H1 (cell line): ENCODE measurements at regions not wholly inside any gene's neighbourhood (a gene's known extent, or its start where the extent isn't known, plus 50 kb on each side); places are given as distances from the start of the nearest gene placed in this dataset.

ENCODE experiments used
- CTCF ChIA-PET: fragments of 300-600 bp; sonication (Branson Sonifier 250); formaldehyde crosslinking; loops from one replicate; lab custom pipeline; 2021; ENCODE audit not compliant: partially characterized antibody; lab: Charles Lee
- POLR2A ChIA-PET: fragments of 300-600 bp; sonication (Branson Sonifier 250); formaldehyde crosslinking; loops from one replicate; lab custom pipeline; 2021; ENCODE audit warnings: inconsistent platforms; ENCODE audit not compliant: partially characterized antibody; lab: Charles Lee
- DNase-seq, 2 experiments: peaks; one replicate each; pipeline versions ENCODE4 v3.0.0 to v3.0.0-alpha.2; 2010 to 2022; ENCODE audit warnings: low spot score in 2 of 2, low read depth in 1 of 2, mixed read lengths in 1 of 2
- FAIRE-seq: peaks from 2 replicates; lab custom pipeline; 2011; peaks lifted over from hg19 to GRCh38; lab: Jason Lieb, UNC
- H2AFZ ChIP-seq: 2 replicates; pipeline ENCODE4 v1.8.1; 2012; ENCODE audit warnings: low read length, inconsistent platforms
- H2AK5ac ChIP-seq: 2 replicates; pipeline ENCODE4 v1.6.1; 2013; ENCODE audit warnings: low read depth, low read length
- H2BK120ac ChIP-seq: replicated peaks from 2 replicates; pipeline ENCODE3; 2013; ENCODE audit warnings: low read depth, low read length, inconsistent platforms
- H2BK12ac ChIP-seq: 2 replicates; pipeline ENCODE4 v1.6.1; 2013; ENCODE audit warnings: low read depth, low read length
- H2BK15ac ChIP-seq: 2 replicates; pipeline ENCODE4 v1.6.1; 2013; ENCODE audit warnings: low read length
- H2BK20ac ChIP-seq: 2 replicates; pipeline ENCODE4 v1.6.1; 2013; ENCODE audit warnings: low read length
- H2BK5ac ChIP-seq: 2 replicates; pipeline ENCODE4 v1.6.1; 2013; ENCODE audit warnings: low read depth, low read length
- H3K14ac ChIP-seq: 2 replicates; pipeline ENCODE4 v1.6.1; 2013; ENCODE audit warnings: inconsistent platforms; ENCODE audit not compliant: insufficient read length
- H3K18ac ChIP-seq: 2 replicates; pipeline ENCODE4 v1.6.1; 2013; ENCODE audit warnings: low read length; ENCODE audit errors: extremely low read depth
- H3K23ac ChIP-seq: 2 replicates; pipeline ENCODE4 v1.6.1; 2013; ENCODE audit warnings: inconsistent platforms; ENCODE audit not compliant: insufficient read length
- H3K23me2 ChIP-seq: 2 replicates; pipeline ENCODE4 v1.6.1; 2013; ENCODE audit warnings: low read depth, low read length
- H3K27ac ChIP-seq: 2 replicates; pipeline ENCODE4 v1.6.1; 2011; ENCODE audit warnings: low read depth, low read length, inconsistent platforms
- H3K27me3 ChIP-seq, 4 experiments: replicated peaks in 1 of 4; 1 replicate in 1 of 4; 2 replicates in 3 of 4; pipeline versions ENCODE4 v1.6.1 to v1.8.1; 2011 to 2013; ENCODE audit warnings: low read length in 3 of 4, mild to moderate bottlenecking in 3 of 4, inconsistent platforms in 2 of 4, mixed read lengths in 2 of 4, moderate library complexity in 1 of 4; ENCODE audit not compliant: control insufficient read depth in 3 of 4, insufficient read depth in 3 of 4; ENCODE audit errors: extremely low read depth in 1 of 4
- H3K36me3 ChIP-seq, 4 experiments: 2 replicates each; pipeline versions ENCODE4 v1.6.1 to v1.8.1; 2011 to 2013; ENCODE audit warnings: mild to moderate bottlenecking in 4 of 4, low read length in 3 of 4, moderate library complexity in 2 of 4, control low read depth in 1 of 4, inconsistent platforms in 1 of 4; ENCODE audit not compliant: insufficient read depth in 4 of 4, control insufficient read depth in 2 of 4
- H3K4ac ChIP-seq: replicated peaks from 2 replicates; pipeline ENCODE3; 2013; ENCODE audit warnings: low read length, low read depth, mixed read lengths, inconsistent platforms; ENCODE audit not compliant: insufficient read length
- H3K4me1 ChIP-seq, 4 experiments: replicated peaks in 1 of 4; 1 replicate in 1 of 4; 2 replicates in 3 of 4; pipeline versions ENCODE4 v1.6.1 to v1.8.1; 2011 to 2013; ENCODE audit warnings: low read length in 3 of 4, inconsistent platforms in 2 of 4, mixed read lengths in 1 of 4; ENCODE audit not compliant: insufficient read depth in 4 of 4, control insufficient read depth in 3 of 4
- H3K4me2 ChIP-seq, 2 experiments: 2 replicates each; pipeline versions ENCODE4 v1.6.1 to v1.8.1; 2011 to 2013; ENCODE audit warnings: low read depth in 2 of 2, low read length in 2 of 2, control low read depth in 1 of 2, inconsistent platforms in 1 of 2, mild to moderate bottlenecking in 1 of 2; ENCODE audit not compliant: insufficient read depth in 1 of 2
- H3K4me3 ChIP-seq, 4 experiments: fragments of 200-600, 300-600 bp in 1 of 4; sonication (generic), shearing (Covaris generic), sonication (Bioruptor Twin) in 1 of 4; 2 replicates each; pipeline versions ENCODE4 v1.5.1 to v1.8.1; 2011 to 2016; ENCODE audit warnings: low read length in 4 of 4, low read depth in 3 of 4, control low read depth in 2 of 4, inconsistent platforms in 2 of 4, mild to moderate bottlenecking in 2 of 4, mixed read lengths in 1 of 4, moderate library complexity in 1 of 4; ENCODE audit not compliant: insufficient read depth in 2 of 4; ENCODE audit errors: extremely low read depth in 1 of 4
- H3K56ac ChIP-seq: replicated peaks from 2 replicates; pipeline ENCODE3; 2013; ENCODE audit warnings: low read depth, mild to moderate bottlenecking, mixed read lengths, low read length, inconsistent platforms; ENCODE audit not compliant: insufficient read length
- H3K79me1 ChIP-seq: 2 replicates; pipeline ENCODE4 v1.6.1; 2013; ENCODE audit warnings: low read depth, low read length, control low read depth
- H3K79me2 ChIP-seq, 2 experiments: 2 replicates each; pipeline versions ENCODE4 v1.6.1 to v1.8.1; 2012 to 2013; ENCODE audit warnings: low read length in 2 of 2, mild to moderate bottlenecking in 2 of 2, inconsistent platforms in 1 of 2; ENCODE audit not compliant: insufficient read depth in 2 of 2, control insufficient read depth in 1 of 2
- H3K9ac ChIP-seq, 4 experiments: replicated peaks in 1 of 4; 1 replicate in 1 of 4; 2 replicates in 3 of 4; pipeline versions ENCODE4 v1.6.1 to v1.8.1; 2011 to 2013; ENCODE audit warnings: low read depth in 3 of 4, low read length in 3 of 4, control low read depth in 2 of 4, mild to moderate bottlenecking in 2 of 4, moderate library complexity in 2 of 4, inconsistent platforms in 1 of 4; ENCODE audit errors: extremely low read depth in 1 of 4
- H3K9me3 ChIP-seq, 2 experiments: 2 replicates each; pipeline versions ENCODE4 v1.6.1 to v1.8.1; 2012 to 2013; ENCODE audit warnings: mild to moderate bottlenecking in 2 of 2, moderate library complexity in 2 of 2, control low read depth in 1 of 2, inconsistent platforms in 1 of 2, low read depth in 1 of 2, low read length in 1 of 2, mixed read lengths in 1 of 2; ENCODE audit not compliant: insufficient read depth in 2 of 2
- H4K20me1 ChIP-seq, 2 experiments: replicated peaks in 1 of 2; 2 replicates each; pipeline versions ENCODE3 to v1.8.1; 2011 to 2013; ENCODE audit warnings: inconsistent platforms in 2 of 2, low read length in 2 of 2, mild to moderate bottlenecking in 1 of 2; ENCODE audit not compliant: insufficient read depth in 2 of 2, control insufficient read depth in 1 of 2
- H4K5ac ChIP-seq: 2 replicates; pipeline ENCODE4 v1.6.1; 2013; ENCODE audit warnings: low read length, low read depth, mixed read lengths, inconsistent platforms; ENCODE audit not compliant: insufficient read length
- H4K8ac ChIP-seq: 2 replicates; pipeline ENCODE4 v1.8.0; 2013; ENCODE audit warnings: mild to moderate bottlenecking, moderate library complexity, low read length, inconsistent platforms; ENCODE audit not compliant: insufficient read depth; ENCODE audit errors: extremely low read depth
- H4K91ac ChIP-seq: replicated peaks from 2 replicates; pipeline ENCODE3; 2013; ENCODE audit warnings: low read length, mixed read lengths, inconsistent platforms; ENCODE audit not compliant: insufficient read length
- BACH1 ChIP-seq: IDR thresholded peaks from 2 replicates; pipeline ENCODE4 v1.6.1; 2012; ENCODE audit warnings: low read length, improper control_type of control experiment
- CBX8 ChIP-seq: fragments of 300-800, 300-1000 bp; sonication (generic); IDR thresholded peaks from 2 replicates; pipeline ENCODE4 v1.7.1; 2016; ENCODE audit warnings: low read depth, low read length, borderline replicate concordance
- CEBPB ChIP-seq: IDR thresholded peaks from 2 replicates; pipeline ENCODE4 v1.6.1; 2012; ENCODE audit warnings: low read depth, low read length
- EZH2 ChIP-seq: fragments of 200-600 bp; sonication (generic); IDR thresholded peaks from 2 replicates; pipeline ENCODE4 v1.7.1; 2012; ENCODE audit warnings: low read depth, mild to moderate bottlenecking, moderate library complexity, low read length, inconsistent platforms; ENCODE audit not compliant: severe bottlenecking
- HDAC2 ChIP-seq, 2 experiments: fragments of 300-600 bp in 1 of 2; sonication (generic) in 1 of 2; IDR thresholded peaks; 2 replicates each; pipeline ENCODE4 v1.6.1; 2011 to 2012; ENCODE audit warnings: low read depth in 2 of 2, low read length in 2 of 2, mild to moderate bottlenecking in 2 of 2, moderate library complexity in 2 of 2, borderline replicate concordance in 1 of 2, inconsistent platforms in 1 of 2
- JUND ChIP-seq: IDR thresholded peaks from 2 replicates; pipeline ENCODE4 v1.6.1; 2011; ENCODE audit warnings: mild to moderate bottlenecking, improper control_type of control experiment, low read length
- KDM4A ChIP-seq: IDR thresholded peaks from one replicate; pipeline ENCODE4 v1.7.1; 2012; ENCODE audit warnings: low read depth, mild to moderate bottlenecking, moderate library complexity, low read length, inconsistent platforms; ENCODE audit not compliant: severe bottlenecking
- PHF8 ChIP-seq: fragments of 200-600 bp; sonication (generic); conservative IDR thresholded peaks from 2 replicates; pipeline ENCODE4 v1.7.1; 2012; ENCODE audit warnings: low read depth, mild to moderate bottlenecking, inconsistent platforms, low read length, moderate library complexity
- RNF2 ChIP-seq: fragments of 200-900, 300-1000 bp; sonication (generic); IDR thresholded peaks from 2 replicates; pipeline ENCODE4 v1.7.1; 2016; ENCODE audit warnings: borderline replicate concordance, low read depth, mild to moderate bottlenecking, antibody characterized with exemption, low read length; ENCODE audit not compliant: poor library complexity, severe bottlenecking; ENCODE audit errors: missing control alignments
- SUZ12 ChIP-seq: fragments of 200-600 bp; sonication (generic); IDR thresholded peaks from 2 replicates; pipeline ENCODE4 v1.6.1; 2012; ENCODE audit warnings: mild to moderate bottlenecking, inconsistent platforms, low read length, moderate library complexity, mixed read lengths
- YY1 ChIP-seq: IDR thresholded peaks from 2 replicates; pipeline ENCODE4 v1.6.1; 2011; ENCODE audit warnings: low read depth, mild to moderate bottlenecking, low read length
- ZNF274 ChIP-seq: IDR thresholded peaks from 2 replicates; pipeline ENCODE4 v1.7.0; 2012; ENCODE audit warnings: low read length, borderline replicate concordance; ENCODE audit errors: extremely low read depth
- WGBS, 2 experiments: shearing (Covaris generic) in 1 of 2; methylation state at CpG; one replicate each; pipeline versions ENCODE4 v1.1.6 to v1.1.7; 2013 to 2015; ENCODE audit warnings: low lambda C conversion rate in 2 of 2, mixed read lengths in 2 of 2, inconsistent platforms in 1 of 2, low coverage in 1 of 2, missing lambda C conversion rate in 1 of 2; ENCODE audit not compliant: insufficient replicate concordance in 2 of 2, insufficient coverage in 1 of 2, insufficient read length in 1 of 2; ENCODE audit errors: extremely low coverage in 1 of 2, missing lambda C conversion rate in 1 of 2; 5-methylcytosine and 5-hydroxymethylcytosine counted together
- TF ChIP-seq, protein P1 (sequence below): IDR thresholded peaks from 2 replicates; pipeline ENCODE4 v1.6.1; 2011; ENCODE audit warnings: low read depth, mild to moderate bottlenecking, low read length; ENCODE audit not compliant: insufficient read depth

DNA sequence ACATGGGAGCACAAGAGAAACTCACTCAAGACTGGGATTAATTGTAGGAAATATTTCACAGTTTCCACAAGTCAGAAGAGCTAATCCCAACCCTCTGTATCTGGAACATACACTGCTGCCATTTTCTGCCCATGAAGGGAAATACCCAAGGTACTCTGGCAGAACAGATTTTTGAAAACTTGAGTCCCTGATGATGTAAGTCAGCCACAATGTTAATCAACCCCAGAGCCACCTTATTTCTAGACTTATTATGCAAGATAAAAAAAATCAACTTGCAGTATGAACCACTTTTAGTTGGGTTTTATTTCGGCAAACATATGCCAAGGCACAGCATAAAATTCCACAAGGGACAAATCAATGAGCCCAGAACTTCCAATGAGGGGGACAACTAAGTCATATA, 141.5 kb downstream of the LY86 start:
- Histone ChIP-seq H3K23me2 (no peaks in the 10 kb centered on the region; the same call in 1 of the 2 replicates), H3K23ac (no peak overlapping the region), H3K9ac (no peak overlapping the region), H3K4me2 (no peak overlapping the region), H2BK12ac (no peak overlapping the region), H3K36me3 (no peaks in the 10 kb centered on the region), H3K27ac (no peak overlapping the region), H3K4me1 (peaks cover 6 to 14% (median 10%) of the 10 kb centered on the region in 4 experiments), H2BK5ac (no peak overlapping the region), H4K20me1 (no peaks in the 10 kb centered on the region), H2AK5ac (no peak overlapping the region), H3K4ac (no peak overlapping the region), H3K14ac (no peak overlapping the region), H2BK120ac (no peak overlapping the region), H2AFZ (no peak overlapping the region), H3K79me2 (no peaks in the 10 kb centered on the region), H3K79me1 (no peaks in the 10 kb centered on the region), H3K4me3 (no peak overlapping the region), H3K9me3 (no peaks in the 10 kb centered on the region), H4K5ac (no peak overlapping the region), H2BK20ac (no peak overlapping the region), H3K56ac (no peak overlapping the region), H3K18ac (no peak overlapping the region), H3K27me3 (peaks cover 0 to 6% (median 1%) of the 10 kb centered on the region in 4 experiments; a peak in 2 of 7 replicates), H4K8ac (no peak overlapping the region), H2BK15ac (no peak overlapping the region), H4K91ac (no peak overlapping the region)
- 39% methylated on average over 1 of the region's 1 CpG; no CpG with 5 or more reads in 1 of the 2 experiments for WGBS, 2 experiments
- ChIA-PET CTCF (interaction anchor here (0.7 to 1.7 kb wide), 5 partner anchors 12 to 545 kb away, joined by 3 to 8 read pairs (median 4); no protein-coding TSS in a partner anchor), POLR2A (interaction anchor here (1.5 kb wide), 1 partner anchor 11 kb away, joined by 3 read pairs; no protein-coding TSS in a partner anchor)
- FAIRE-seq (no peak), DNase-seq (no peak)
- TF ChIP-seq RNF2, result no peak
- no peak for TF ChIP-seq BACH1
- TF ChIP-seq CEBPB, result no peak
- TF ChIP-seq JUND, result no peak
- TF ChIP-seq, protein P1, sequence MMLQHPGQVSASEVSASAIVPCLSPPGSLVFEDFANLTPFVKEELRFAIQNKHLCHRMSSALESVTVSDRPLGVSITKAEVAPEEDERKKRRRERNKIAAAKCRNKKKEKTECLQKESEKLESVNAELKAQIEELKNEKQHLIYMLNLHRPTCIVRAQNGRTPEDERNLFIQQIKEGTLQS, result no peak
- no peak for TF ChIP-seq KDM4A
- TF ChIP-seq ZNF274, result no peak
- TF ChIP-seq PHF8, result no peak
- no peak for TF ChIP-seq YY1
- no peak for TF ChIP-seq EZH2
- no peak for TF ChIP-seq HDAC2 (IDR thresholded peaks at IDR 0.05; ENCODE audit: borderline replicate concordance in 1 of 2, low read depth in 2 of 2, low read length in 2 of 2)
- TF ChIP-seq CBX8, result no peak
- no peak for TF ChIP-seq SUZ12
